K562 (cell line): ENCODE measurements at regions not wholly inside any gene's neighbourhood (a gene's known extent, or its start where the extent isn't known, plus 50 kb on each side); places are given as distances from the start of the nearest gene placed in this dataset.

Experiments used
- ATAC-seq: fragments of 200-7000 bp; cut with Tn5 transposase; 3 replicates; pipeline ENCODE4 v1.9.1; 2020; ENCODE audit warnings: moderate library complexity
- BruUV-seq: library from RNA; stranded (reverse); fragments of 400-500 nt; replicated peaks from 2 replicates; lab custom pipeline; 2021; lab: Mats Ljungman, UMichigan
- CTCF ChIA-PET: fragments of 300-600 bp; formaldehyde crosslinking; extraction: SDS; loops from one replicate; lab custom pipeline; 2021; ENCODE audit warnings: low intra/inter-chr PET ratio; lab: Yijun Ruan, JAX
- POLR2A ChIA-PET: fragments of 300-600, 350-650 bp; sonication (Branson Sonifier 250); formaldehyde crosslinking; extraction: SDS; loops from one replicate; lab custom pipeline; 2021; ENCODE audit warnings: antibody characterized with exemption, inconsistent platforms; lab: Yijun Ruan, JAX
- DNase-seq, 4 experiments: peaks; one replicate each; pipeline versions ENCODE4 v3.0.0 to v3.0.0-alpha.2; 2011 to 2018; ENCODE audit warnings: low spot score in 3 of 4, mixed read lengths in 3 of 4; ENCODE audit errors: extremely low read depth in 1 of 4
- FAIRE-seq: peaks from 2 replicates; lab custom pipeline; 2011; peaks lifted over from hg19 to GRCh38; lab: Jason Lieb, UNC
- H2AFZ ChIP-seq: 2 replicates; pipeline ENCODE4 v1.6.0; 2011; ENCODE audit warnings: low read depth, low read length, control low read depth, inconsistent platforms
- H3K27ac ChIP-seq: fragments of 200-600 bp; 3 replicates; pipeline ENCODE4 v1.8.0; 2011; ENCODE audit warnings: low read depth, mild to moderate bottlenecking, control low read depth, inconsistent platforms, low read length, moderate library complexity, mixed read lengths; ENCODE audit errors: extremely low read depth
- H3K27me3 ChIP-seq, 2 experiments: fragments of 300-600 bp in 1 of 2; 2 replicates in 1 of 2; 3 replicates in 1 of 2; pipeline versions ENCODE4 v1.6.0 to v1.8.0; 2011; ENCODE audit warnings: inconsistent platforms in 2 of 2, low read length in 2 of 2, mild to moderate bottlenecking in 1 of 2, mixed read lengths in 1 of 2, moderate library complexity in 1 of 2; ENCODE audit not compliant: control insufficient read depth in 2 of 2, insufficient read depth in 2 of 2
- H3K36me3 ChIP-seq: fragments of 300-600 bp; 3 replicates; pipeline ENCODE4 v1.8.0; 2011; ENCODE audit warnings: mild to moderate bottlenecking, low read length, inconsistent platforms; ENCODE audit not compliant: control insufficient read depth, insufficient read depth
- H3K4me1 ChIP-seq, 2 experiments: fragments of 200-600 bp in 1 of 2; replicated peaks in 1 of 2; 2 replicates in 1 of 2; 3 replicates in 1 of 2; pipeline versions ENCODE4 v1.5.1 to v1.8.0; 2011; ENCODE audit warnings: inconsistent platforms in 2 of 2, low read length in 2 of 2, mild to moderate bottlenecking in 1 of 2, mixed read lengths in 1 of 2, moderate library complexity in 1 of 2; ENCODE audit not compliant: control insufficient read depth in 2 of 2, insufficient read depth in 2 of 2
- H3K4me2 ChIP-seq: 2 replicates; pipeline ENCODE4 v1.6.1; 2011; ENCODE audit warnings: low read length, control low read depth, inconsistent platforms, mixed read lengths; ENCODE audit not compliant: insufficient read depth
- H3K4me3 ChIP-seq: fragments of 200-600 bp; sonication (generic), shearing (Covaris generic); 2 replicates; pipeline ENCODE4 v1.5.1; 2016; ENCODE audit warnings: control low read depth, inconsistent platforms
- H3K79me2 ChIP-seq: fragments of 200-600 bp; 3 replicates; pipeline ENCODE4 v1.8.0; 2011; ENCODE audit warnings: low read length, inconsistent platforms; ENCODE audit not compliant: control insufficient read depth, insufficient read depth
- H3K9ac ChIP-seq, 2 experiments: 2 replicates each; pipeline versions ENCODE4 v1.6.0 to v1.6.1; 2011; ENCODE audit warnings: low read depth in 2 of 2, low read length in 2 of 2, control low read depth in 1 of 2, inconsistent platforms in 1 of 2, mild to moderate bottlenecking in 1 of 2, mixed read lengths in 1 of 2; ENCODE audit not compliant: insufficient read depth in 1 of 2
- H3K9me1 ChIP-seq: one replicate; pipeline ENCODE4 v1.6.0; 2011; ENCODE audit warnings: inconsistent platforms, mild to moderate bottlenecking, low read length, moderate library complexity; ENCODE audit not compliant: control insufficient read depth, insufficient read depth
- H3K9me3 ChIP-seq: replicated peaks from 2 replicates; pipeline ENCODE4 v1.5.1; 2011; ENCODE audit warnings: low read depth, low read length, inconsistent platforms; ENCODE audit not compliant: control insufficient read depth, insufficient read depth
- H4K20me1 ChIP-seq: replicated peaks from 2 replicates; pipeline ENCODE4 v1.6.1; 2011; ENCODE audit warnings: low read length, inconsistent platforms, mixed read lengths; ENCODE audit not compliant: control insufficient read depth, insufficient read depth
- FOSL1 ChIP-seq: fragments of 200-800 bp; sonication (Bioruptor generic); conservative IDR thresholded peaks from 2 replicates; pipeline ENCODE4 v1.6.1; 2016; ENCODE audit warnings: missing genetic modification characterization, missing compliant biosample characterization
- KDM1A ChIP-seq, 2 experiments: fragments of 450-650 bp; IDR thresholded peaks; 2 replicates each; pipeline ENCODE4 v1.6.1; 2016; ENCODE audit warnings: mild to moderate bottlenecking in 2 of 2
- MYC ChIP-seq, 2 experiments: fragments of 250-450 bp in 1 of 2; sonication (Bioruptor Pico) in 1 of 2; IDR thresholded peaks; 2 replicates each; pipeline versions ENCODE4 v1.5.1 to v1.6.1; 2012 to 2021; ENCODE audit warnings: low read depth in 2 of 2, borderline replicate concordance in 1 of 2, improper control_type of control experiment in 1 of 2, low read length in 1 of 2, mild to moderate bottlenecking in 1 of 2, moderate library complexity in 1 of 2
- NRF1 ChIP-seq, 2 experiments: fragments of 450-650 bp; IDR thresholded peaks in 1 of 2; conservative IDR thresholded peaks in 1 of 2; 2 replicates each; pipeline ENCODE4 v1.6.1; 2014; ENCODE audit warnings: mild to moderate bottlenecking in 2 of 2
- SAFB ChIP-seq: fragments of 200-400 bp; formaldehyde crosslinking; IDR thresholded peaks from 2 replicates; pipeline ENCODE4 v1.6.1; 2017; ENCODE audit warnings: low read depth, low read length, borderline replicate concordance
- SIRT6 ChIP-seq: IDR thresholded peaks from one replicate; pipeline ENCODE4 v1.6.1; 2012; ENCODE audit warnings: low read depth, mild to moderate bottlenecking, control low read depth, inconsistent platforms, low read length, moderate library complexity
- SOX6 ChIP-seq: fragments of 450-650 bp; IDR thresholded peaks from 2 replicates; pipeline ENCODE4 v1.6.1; 2014; ENCODE audit warnings: mild to moderate bottlenecking
- TEAD4 ChIP-seq, 2 experiments: sonication (generic) in 1 of 2; formaldehyde crosslinking in 1 of 2; IDR thresholded peaks; 2 replicates each; pipeline versions ENCODE4 v1.6.1 to v1.8.0; 2012 to 2022; ENCODE audit warnings: borderline replicate concordance in 1 of 2, inconsistent platforms in 1 of 2, low read length in 1 of 2, mild to moderate bottlenecking in 1 of 2, missing genetic modification reagents in 1 of 2
- WGBS: fragments of 100-300 bp; shearing (Covaris generic); methylation state at CpG from one replicate; pipeline ENCODE4 v1.1.6; 2016; ENCODE audit warnings: low coverage, mixed read lengths; ENCODE audit not compliant: insufficient coverage; ENCODE audit errors: missing lambda C conversion rate; 5-methylcytosine and 5-hydroxymethylcytosine counted together
- in situ Hi-C: fragments of 300-500 bp; cut with MboI; formaldehyde crosslinking; loops from 4 replicates; pipeline ENCODE4 v1.15.0; 2018; ENCODE audit warnings: inconsistent platforms, mixed read lengths
- intact Hi-C: fragments of 100-400 bp; cut with micrococcal nuclease; formaldehyde crosslinking; loops from 2 replicates; pipeline ENCODE4 v1.14.2; 2022

DNA sequence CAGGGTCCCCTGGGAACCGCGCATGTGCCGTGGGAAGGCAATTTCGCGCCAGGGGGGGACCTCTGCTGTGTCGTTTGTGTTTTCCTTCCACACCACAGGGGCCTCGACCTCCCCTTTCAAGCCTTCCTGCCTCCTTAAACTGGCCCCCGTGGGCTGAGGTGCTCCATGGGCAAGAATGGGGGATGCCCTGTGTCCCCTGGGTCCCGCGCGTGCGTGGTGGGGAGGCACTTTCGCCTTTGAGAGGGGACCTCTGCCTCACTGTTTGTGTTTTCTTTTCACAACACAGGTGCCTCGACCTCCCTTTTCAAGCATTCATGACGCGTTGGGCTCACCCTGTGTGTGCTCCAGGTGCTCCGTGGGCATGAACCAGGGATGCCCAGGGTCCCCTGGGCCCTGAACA lies 348.8 kb downstream of the ALG10 start:
- no peak for ATAC-seq
- Histone ChIP-seq H3K9me1 (no peaks in the 10 kb centered on the region), H3K27me3 (peaks cover 9 to 76% of the 10 kb centered on the region in 2 experiments; a peak in 4 of 5 replicates), H3K9me3 (no peaks in the 10 kb centered on the region), H3K36me3 (no peaks in the 10 kb centered on the region), H2AFZ (peak overlapping the region; percentile 33; the same call in 1 of the 2 replicates), H4K20me1 (0 out of 2 replicates have a peak, but pooled peaks cover 4% of the 10 kb centered on the region), H3K4me3 (no peak overlapping the region), H3K27ac (no peak overlapping the region), H3K79me2 (no peaks in the 10 kb centered on the region), H3K4me2 (peak overlapping the region; percentile 32; the same call in 1 of the 2 replicates), H3K9ac (peak overlapping the region in 1 of 2 experiments; percentile 17; a peak in 1 of 4 replicates), H3K4me1 (peaks cover 0 to 37% of the 10 kb centered on the region in 2 experiments; a peak in 4 of 5 replicates)
- no peak for DNase-seq
- BruUV-seq = no TSS peak
- POLR2A ChIA-PET = no interaction called here
- in situ Hi-C loops = no loop called here
- CTCF ChIA-PET = no interaction called here
- TF ChIP-seq TEAD4 (IDR thresholded peaks at IDR 0.05; ENCODE audit: low read length) (no peak), TEAD4 (CRISPR knock-in tag; IDR thresholded peaks at IDR 0.05; ENCODE audit: borderline replicate concordance) (no peak), SIRT6 (no peak), MYC (IDR thresholded peaks at IDR 0.05; ENCODE audit: low read depth, low read length) (no peak), MYC (CRISPR knock-in tag; IDR thresholded peaks at IDR 0.05; ENCODE audit: borderline replicate concordance, low read depth) (no peak), KDM1A (IDR thresholded peaks at IDR 0.05) (no peak), FOSL1 (no peak), SAFB (0 out of 2 replicates have a peak, but pooled peaks have one; percentile 31), SOX6 (no peak), NRF1 (conservative IDR thresholded peaks at IDR 0.05 in 1 of 2, IDR thresholded peaks at IDR 0.05 in 1 of 2) (peak; percentile 79 to 81)
- intact Hi-C loops = no loop called here
- FAIRE-seq = no peak
- WGBS = 3% methylated on average over 17 of the region's 17 CpGs
